Left ventricle myocardium superior (tissue), 1 donor: ENCODE measurements at regions not wholly inside any gene's neighbourhood (a gene's known extent, or its start where the extent isn't known, plus 50 kb on each side); places are given as distances from the start of the nearest gene placed in this dataset.
"Not testable (repeated sequence)": the region's sequence is repeated elsewhere in the genome, so short reads cannot be mapped to it uniquely, and the experiment has no call there.

Experiments used
- ATAC-seq: fragments of 200-7000 bp; cut with Tn5 transposase; one replicate; pipeline ENCODE4 v1.9.1; 2020; ENCODE audit warnings: mild to moderate bottlenecking, moderate library complexity
- DNase-seq: peaks from one replicate; pipeline ENCODE4 v3.0.0-alpha.2; 2020
- intact Hi-C: fragments of 100-400 bp; cut with micrococcal nuclease; formaldehyde crosslinking; loops from one replicate; pipeline ENCODE4 v1.11.0; 2022
- donor health status: DM: no; HTN: yes; CAD: no; lungs with severe emphysema.

DNA sequence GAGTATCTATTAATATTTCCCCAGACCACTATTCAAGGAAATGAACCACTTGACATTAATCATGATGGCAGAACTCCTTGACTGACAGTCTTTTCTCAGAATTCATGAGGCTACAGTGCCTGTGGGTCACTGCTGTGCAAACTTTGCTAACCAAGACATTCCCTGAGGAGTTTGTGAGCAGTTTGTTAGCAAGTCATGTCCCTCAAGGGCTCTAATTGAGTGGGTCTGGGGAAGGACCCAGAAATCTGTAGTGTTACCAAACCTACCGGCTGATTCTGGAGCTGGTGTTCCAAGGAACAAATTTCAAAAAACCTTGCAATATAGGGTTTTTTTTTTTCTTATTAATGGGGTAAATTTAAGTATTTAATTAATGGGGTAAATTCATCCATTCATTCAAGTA lies 103.2 kb upstream of the VANGL1 start:
- DNase-seq (no peak), ATAC-seq (no peak)
- intact Hi-C loops, result no loop called here

DNA sequence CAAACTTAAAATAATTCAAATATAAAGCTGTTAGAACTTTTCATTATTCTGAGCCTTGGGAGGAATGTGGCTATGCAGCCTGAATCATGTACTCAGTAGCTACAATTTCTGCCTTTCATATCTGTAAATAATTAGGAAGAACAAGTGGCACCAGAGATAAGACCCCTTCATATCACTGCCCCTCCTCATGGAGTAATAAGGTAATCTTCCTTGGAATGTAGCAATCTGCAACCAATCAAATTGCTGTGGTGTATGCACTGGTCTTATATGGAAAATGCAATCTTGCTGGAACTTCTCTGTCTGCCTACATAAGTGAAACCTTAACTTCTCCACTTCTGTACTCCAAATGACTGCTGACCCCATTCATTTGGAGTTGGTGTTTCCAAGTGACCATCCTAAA lies 104.4 kb upstream of the VANGL1 start:
- ATAC-seq (no peak), DNase-seq (no peak)
- intact Hi-C loops, result no loop called here

DNA sequence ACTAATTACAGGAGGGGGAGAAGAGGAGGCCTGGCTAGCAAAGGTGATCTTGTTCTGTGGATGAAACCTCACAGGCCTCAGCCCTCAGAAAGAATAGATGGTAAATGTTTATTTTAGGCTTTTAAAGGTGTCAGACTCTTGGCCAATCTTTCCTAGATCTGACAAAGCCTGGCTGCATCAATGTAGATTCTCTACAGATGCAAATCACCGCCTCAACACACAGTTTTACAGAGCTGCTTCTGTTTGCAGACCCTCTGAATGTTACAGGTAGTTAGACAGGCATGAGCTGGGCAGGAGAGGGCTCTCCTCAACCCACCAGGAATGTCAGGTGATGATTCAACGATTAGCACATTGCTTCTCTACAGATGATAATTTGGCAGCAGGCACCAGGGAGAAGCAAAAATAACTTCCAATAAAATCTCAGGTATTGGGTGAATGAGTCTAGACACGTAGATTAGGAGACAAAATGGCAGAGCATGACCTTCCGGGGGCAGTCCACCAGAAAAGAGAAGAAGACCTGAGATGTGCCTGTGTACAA lies 105.4 kb upstream of the VANGL1 start:
- DNase-seq, result no peak
- intact Hi-C loops, result no loop called here
- no peak for ATAC-seq

- ATAC-seq, result no peak
- no peak for DNase-seq
- intact Hi-C loops, result no loop called here
These were observed 107.7 kb upstream of the VANGL1 start for GRCh38 chr1:115534106-115534505.

DNA sequence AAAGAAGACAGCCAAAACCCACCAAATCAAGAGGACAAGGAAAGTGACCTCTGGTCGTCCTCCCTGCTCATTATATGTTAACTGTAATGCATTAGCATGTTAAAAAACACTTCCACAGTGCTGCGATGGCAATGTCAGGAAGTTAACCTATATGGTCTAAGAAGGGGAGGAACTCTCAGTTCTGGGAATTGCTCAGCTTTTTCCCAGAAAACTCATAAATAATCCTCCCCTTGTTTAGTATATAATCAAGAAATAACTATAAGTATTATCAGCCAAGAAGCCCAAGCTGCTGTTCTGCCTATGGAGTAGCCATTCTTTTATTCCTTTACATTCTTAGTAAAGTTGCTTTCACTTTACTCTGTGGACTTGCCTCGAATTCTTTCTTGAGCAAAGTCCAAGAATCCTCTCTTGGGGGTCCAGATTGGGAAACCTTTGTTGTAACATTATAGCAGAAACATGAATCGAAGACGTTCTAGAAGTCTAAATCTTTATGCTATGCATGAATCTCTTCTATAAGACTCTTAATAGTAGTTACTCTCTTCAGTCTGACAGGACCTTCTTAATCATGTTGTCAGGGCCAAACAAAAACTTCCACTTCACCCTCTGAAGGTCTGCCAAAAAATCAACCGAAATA lies 110.0 kb upstream of the VANGL1 start:
- no peak for ATAC-seq
- intact Hi-C loops, result no loop called here
- DNase-seq, result no peak

DNA sequence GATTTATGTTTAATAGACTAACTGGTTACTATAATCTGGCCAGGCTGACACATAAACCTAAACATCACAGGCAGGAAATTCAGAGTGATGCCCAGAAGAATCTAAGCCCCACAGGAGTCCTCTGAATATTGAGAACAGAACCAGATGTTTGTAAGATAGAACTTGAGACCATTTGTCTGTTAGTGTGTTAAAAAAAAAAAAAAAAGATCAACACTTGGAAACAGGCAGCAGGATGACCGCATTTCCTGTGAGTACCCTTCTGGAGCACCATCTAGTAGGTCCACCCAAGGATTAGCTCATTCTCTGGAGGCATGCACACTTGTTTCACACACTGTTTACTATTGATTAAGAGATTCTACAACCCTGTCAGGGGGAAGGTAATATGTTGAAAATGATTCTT lies 111.4 kb upstream of the VANGL1 start:
- ATAC-seq, result peak; percentile 80
- intact Hi-C loops, result no loop called here

GRCh38 chr1:115529216-115529897 lies 112.4 kb upstream of the VANGL1 start:
- intact Hi-C loops, result no loop called here
- ATAC-seq (no peak), DNase-seq (no peak)

More for the DNA sequence above, 111.4 kb upstream of the VANGL1 start:
- DNase-seq, result no peak

- DNase-seq, ATAC-seq, intact Hi-C loops: not testable (repeated sequence)
These were observed 113.4 kb upstream of the VANGL1 start for GRCh38 chr1:115528336-115528735.

DNA sequence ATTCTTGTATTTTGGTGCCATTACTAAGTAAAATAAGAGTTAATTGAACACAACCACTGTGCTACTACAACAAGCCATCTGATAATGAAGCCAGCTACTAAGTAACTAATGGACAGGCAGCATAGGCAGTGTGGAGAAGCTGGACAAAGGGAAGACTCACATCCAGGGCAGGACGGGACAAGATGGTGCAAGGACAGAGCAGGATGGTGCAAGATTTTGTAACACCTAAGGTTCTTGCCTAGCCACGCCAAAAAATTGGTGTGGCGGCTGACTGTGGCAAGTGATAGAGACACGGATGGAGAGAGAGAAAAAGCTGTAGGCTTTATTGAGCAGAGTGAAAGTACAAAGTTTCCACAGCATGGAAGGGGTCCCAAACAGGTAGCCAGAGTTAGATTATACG lies 114.0 kb upstream of the VANGL1 start:
- ATAC-seq (no peak), DNase-seq (no peak)
- intact Hi-C loops, result no loop called here

DNA sequence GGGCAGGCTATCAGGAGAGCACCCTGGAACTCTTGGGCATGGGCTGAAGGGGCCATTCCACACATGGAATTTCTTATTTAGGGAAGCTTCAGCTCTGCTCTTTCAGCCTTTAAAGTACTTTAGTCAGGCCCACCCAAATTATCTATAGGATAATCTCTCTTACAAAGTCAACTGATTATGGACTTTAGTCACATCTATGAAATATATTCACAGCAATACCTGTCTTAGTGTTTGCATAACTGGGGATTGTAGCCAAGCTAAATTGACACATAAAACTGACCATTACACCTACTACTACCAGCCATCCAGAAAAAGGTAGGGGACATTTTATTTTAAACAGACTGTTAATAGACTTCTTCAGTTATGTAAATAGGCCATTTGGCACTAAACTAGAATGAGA lies 114.9 kb upstream of the VANGL1 start:
- intact Hi-C loops, result no loop called here
- DNase-seq (no peak), ATAC-seq (no peak)

DNA sequence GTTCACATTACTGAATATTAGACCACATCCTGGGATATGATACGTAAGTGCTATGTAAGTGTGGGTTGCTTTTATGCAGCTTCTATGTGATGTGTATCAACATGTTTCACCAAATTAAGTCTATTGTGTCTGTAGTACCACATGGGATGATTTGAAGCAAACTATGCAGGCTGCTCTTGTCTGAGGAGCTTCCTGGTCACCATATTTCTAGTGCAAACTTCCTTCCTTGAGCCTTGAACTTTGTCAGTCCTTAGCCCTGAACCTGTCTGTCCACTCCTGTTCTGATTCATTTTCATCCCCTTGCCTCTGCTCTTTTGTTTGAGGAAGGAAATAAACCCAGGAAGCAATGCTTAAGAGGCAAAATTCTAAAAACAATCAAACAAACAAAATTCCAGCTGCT lies 117.5 kb upstream of the VANGL1 start:
- DNase-seq, result no peak
- ATAC-seq, result no peak
- intact Hi-C loops, result no loop called here

- DNase-seq (no peak), ATAC-seq (no peak)
- intact Hi-C loops, result no loop called here
These were observed 119.4 kb upstream of the VANGL1 start for GRCh38 chr1:115522386-115522785.

DNA sequence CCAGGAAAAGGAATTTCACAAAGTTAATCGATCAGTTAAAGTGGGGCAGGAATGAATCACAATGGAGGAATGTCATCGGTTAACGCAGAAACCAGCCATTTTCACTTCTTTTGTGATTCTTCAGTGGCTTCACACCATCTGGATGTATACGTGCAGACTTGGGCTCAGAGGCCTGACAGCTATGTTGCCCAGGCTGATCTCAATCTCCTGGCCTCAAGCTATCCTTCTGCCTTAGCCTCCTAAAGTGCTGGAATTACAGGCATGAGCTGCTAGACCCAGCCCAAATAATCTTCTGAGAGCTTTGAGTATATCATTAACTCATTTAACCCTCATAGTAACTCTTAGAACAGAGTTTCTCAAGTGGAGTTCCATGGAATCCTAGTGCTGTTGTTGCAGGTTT lies 126.5 kb upstream of the VANGL1 start:
- ATAC-seq (no peak), DNase-seq (no peak)
- intact Hi-C loops, result no loop called here

DNA sequence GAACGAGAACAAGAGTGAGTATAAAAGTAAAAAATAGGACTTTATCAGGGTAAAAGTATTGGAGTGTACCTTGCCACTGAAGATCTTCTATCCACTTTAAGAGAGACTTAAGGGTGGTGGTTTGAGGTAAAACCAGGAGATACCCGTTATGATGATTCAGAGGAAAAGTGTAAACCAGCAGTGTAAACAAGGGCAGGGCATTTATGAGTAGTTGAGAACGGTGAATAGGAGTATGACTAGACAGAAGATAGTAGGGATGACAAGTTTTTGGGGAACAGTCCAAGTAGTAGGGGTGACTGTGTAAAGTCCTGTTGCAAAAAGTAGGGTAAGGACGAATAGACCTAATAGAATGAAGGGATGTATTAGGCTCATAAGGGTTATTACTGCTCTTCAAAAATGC lies 131.5 kb upstream of the VANGL1 start:
- DNase-seq, intact Hi-C loops, ATAC-seq: not testable (repeated sequence)

- DNase-seq, result no peak
- peak; percentile 37 for ATAC-seq
- intact Hi-C loops, result no loop called here
These were observed 133.9 kb upstream of the VANGL1 start for GRCh38 chr1:115507901-115508300.

DNA sequence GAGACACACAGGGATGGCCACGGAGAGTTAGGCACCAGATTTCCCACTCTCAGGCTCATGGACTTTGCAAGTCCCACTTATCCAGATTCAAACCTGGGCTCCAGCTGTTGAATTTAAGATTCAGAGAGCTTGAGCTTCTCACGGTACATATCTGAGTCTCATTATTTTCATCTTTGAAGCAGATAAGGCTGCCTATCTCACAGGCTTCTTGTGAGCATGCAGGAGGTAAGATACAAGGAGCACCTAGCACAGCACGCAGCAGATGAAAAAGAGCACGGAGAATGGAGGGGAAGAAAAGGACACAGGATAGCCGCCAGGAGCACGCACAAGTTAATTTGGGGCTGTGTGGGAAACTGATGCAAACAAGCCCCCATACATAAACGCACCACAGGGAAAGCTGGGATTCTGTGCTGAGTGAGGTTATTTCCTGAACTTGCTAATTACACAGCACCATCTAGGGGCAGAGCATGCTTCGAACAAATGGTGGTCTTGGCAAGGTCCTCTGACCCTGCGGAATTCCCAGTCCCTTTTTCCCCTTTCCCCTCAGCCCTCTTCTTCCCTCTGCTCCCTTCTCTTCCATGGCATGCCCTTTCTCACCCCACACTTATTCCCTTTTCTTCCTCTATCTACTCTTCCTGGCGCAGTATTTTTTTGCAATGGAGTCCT lies 134.7 kb upstream of the VANGL1 start:
- no peak for DNase-seq
- peak; percentile 80 for ATAC-seq
- intact Hi-C loops, result no loop called here

DNA sequence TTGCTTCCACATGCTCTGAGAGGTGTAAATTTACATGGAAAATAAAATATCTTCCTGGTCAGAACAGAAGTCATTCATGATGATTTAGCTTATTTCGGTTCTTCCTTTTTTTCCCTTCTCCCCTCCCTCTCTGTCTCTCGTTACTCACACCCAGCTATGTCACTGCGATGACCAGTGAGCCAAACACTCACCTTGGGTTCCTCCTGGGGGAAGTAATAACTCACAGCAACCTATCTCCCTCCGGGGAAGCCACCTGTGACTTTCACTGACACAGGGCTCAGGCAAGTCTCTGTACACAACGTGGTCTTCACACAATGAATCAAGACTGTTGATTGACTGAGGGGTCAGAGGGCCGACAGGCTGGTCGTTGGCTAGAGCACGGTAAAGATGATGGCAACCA lies 135.3 kb upstream of the VANGL1 start:
- intact Hi-C loops, result no loop called here
- ATAC-seq (no peak), DNase-seq (no peak)

DNA sequence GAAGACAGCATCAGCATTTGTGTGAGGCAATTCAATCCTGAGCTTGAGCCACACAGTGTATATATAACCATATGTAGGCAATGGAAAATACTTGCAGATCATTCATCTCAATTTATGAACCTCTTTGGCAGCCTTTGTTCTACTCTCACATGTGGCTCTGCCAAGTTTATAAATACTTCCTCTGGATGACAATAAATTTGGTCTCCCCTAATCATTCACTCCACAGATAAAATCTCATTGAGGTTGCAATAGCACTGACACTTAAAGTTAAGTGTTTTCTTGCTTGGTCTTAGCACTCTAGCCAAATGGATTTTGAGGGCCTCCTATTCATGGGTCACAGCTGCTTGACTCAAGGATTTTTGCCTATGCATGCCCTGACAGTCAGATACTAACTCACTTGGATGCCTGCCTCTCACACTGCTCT lies 136.6 kb upstream of the VANGL1 start:
- intact Hi-C loops, result no loop called here

GRCh38 chr1:115502183-115502582 lies 139.6 kb upstream of the VANGL1 start:
- intact Hi-C loops, DNase-seq, ATAC-seq: not testable (repeated sequence)

More for the DNA sequence above, 136.6 kb upstream of the VANGL1 start:
- DNase-seq (no peak), ATAC-seq (no peak)

GRCh38 chr1:115501476-115501875 lies 140.3 kb upstream of the VANGL1 start:
- intact Hi-C loops, result no loop called here
- no peak for ATAC-seq

More at GRCh38 chr1:115501476-115501875, 140.3 kb upstream of the VANGL1 start:
- DNase-seq, result no peak
